ENCODE measurements at regions not wholly inside any gene's neighbourhood (a gene's known extent, or its start where the extent isn't known, plus 50 kb on each side); places are given as distances from the start of the nearest gene placed in this dataset.

DNA sequence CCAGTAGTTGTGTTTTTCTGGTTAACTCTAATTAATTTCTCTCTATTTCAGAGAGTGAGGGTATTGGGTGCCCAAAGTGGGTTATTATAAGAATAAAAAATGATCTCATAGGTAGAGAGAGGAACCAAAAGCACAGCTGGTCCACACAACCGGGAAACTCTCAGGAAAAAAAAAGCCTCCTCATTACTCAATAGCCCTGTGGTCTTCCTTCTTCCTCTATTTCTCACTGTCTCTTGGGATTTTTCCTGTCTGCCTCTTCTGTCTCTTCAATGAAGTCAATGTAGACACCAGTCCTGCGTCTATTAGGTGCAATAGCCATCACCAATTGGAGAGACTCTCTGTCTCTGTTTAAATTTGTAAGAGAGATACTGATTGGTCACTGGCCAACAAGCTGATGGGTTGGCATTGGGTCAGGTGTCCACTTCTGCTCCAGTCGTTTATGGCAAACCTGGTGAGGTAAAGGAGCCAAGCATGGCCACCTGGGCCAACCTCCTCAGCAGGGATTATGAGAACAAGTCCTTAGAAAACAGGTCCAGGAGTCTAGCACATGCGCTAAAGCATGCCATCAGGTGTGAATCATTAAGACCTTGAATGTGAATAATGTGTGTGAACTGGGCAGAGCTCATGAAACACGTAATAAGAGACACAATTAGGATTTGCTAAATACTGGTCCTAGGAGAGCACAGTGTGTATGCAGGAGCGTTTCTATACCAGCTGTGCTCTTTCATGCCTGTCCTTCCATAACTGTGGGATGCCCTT, 443.0 kb upstream of the RUNX1 start:
- DNase-seq (ENCODE audit: low read depth): no peak

DNA sequence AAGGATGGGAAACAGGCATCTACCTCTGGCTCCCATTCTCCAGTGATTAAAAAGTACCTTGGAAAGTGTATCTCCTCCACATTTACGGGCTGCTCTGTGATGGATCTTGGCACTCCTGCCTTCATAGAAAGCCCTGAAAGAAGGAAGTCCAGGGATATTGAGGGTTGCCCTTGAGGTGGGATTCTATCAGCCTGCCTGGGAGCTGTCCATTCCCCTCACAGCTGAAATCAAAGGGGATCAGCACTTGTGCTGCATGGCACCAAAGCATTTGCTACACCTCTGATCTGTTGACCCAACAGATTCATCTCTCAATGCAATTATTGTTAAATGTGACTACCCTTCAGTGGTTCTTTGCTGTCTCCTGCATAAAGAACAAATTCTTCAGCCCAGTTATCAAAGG, 442.0 kb upstream of the RUNX1 start:
- no peak for DNase-seq (ENCODE audit: low read depth)

- no peak for DNase-seq (ENCODE audit: low read depth)
Observed at GRCh38 chr21:35489389-35489980, 440.4 kb upstream of the RUNX1 start.

DNA sequence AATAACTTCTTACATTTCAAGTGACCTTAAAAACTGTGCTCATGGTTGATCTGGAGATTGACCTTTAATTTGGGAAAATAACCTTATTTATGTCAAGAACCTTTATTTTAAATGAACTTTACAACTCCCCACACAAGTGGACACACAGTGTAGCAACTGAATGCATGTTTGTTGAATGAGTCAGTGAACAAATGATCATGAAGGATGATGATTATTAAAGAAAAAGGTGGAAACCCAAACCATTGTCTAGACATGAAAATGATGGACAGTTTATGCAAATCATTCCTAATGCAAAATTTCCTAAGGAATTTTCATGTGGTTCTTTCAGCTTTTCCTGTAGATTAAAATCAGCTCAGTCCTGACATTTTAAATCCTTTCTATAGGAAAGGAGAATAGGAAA, 439.8 kb upstream of the RUNX1 start:
- no peak for DNase-seq (ENCODE audit: low read depth)

- DNase-seq (ENCODE audit: low read depth): no peak
Observed at GRCh38 chr21:35485364-35485763, 436.3 kb upstream of the RUNX1 start.

DNA sequence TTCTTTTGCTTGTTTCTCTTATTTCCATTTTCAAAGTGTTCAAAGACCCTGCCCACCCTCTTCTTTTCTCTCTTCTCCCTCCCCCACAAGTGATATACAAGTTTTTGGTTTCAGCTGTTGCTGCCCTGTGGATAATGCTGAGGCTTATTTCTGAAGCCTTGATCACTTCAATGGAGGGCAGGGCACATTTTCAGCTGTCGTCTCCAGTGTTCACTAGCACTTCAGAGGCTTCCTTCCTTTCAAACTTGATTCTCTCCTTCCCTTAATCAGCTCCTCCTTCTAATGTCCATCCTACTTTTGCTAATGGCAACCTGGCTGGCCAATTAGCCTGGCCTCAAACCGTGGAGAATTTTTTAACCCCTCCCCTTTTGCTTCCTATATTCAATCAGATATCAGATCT, 435.7 kb upstream of the RUNX1 start:
- DNase-seq (ENCODE audit: low read depth): no peak

GRCh38 chr21:35484032-35484431, 434.9 kb upstream of the RUNX1 start:
- DNase-seq (ENCODE audit: low read depth): no peak

DNA sequence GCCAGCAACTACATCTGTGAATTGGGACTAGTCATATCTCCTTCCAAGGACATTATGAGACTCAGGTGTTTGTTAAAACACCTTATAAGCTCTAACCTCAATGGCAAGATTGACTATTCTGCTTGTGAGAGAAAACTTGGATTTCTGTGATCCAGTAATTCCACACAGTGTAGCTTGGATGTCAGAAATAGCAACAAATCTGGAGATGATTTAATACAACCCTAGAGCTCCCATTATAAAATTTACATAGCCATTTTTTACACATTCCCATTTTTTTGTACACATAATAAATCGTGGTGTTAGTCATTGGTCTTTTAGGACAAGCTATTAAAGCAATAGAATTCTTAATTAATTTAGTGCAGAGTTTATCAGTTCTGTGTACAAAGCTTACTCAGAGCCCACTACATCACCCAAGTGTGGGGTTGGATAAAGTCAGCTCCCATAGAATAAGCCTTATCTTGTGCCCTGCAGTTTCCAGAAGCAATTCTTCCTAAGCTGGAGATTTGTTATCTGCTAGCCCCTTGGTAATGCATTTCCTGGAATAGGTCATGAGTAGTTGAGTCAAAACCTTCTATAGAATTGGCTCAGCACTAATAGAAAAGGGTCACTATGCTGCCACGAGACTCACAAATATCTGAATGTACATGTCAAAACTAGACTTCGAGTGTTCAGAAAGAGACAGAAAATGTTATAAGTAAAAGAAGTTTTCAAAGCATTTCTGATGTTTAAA, 434.0 kb upstream of the RUNX1 start:
- no peak for DNase-seq (ENCODE audit: low read depth)

DNA sequence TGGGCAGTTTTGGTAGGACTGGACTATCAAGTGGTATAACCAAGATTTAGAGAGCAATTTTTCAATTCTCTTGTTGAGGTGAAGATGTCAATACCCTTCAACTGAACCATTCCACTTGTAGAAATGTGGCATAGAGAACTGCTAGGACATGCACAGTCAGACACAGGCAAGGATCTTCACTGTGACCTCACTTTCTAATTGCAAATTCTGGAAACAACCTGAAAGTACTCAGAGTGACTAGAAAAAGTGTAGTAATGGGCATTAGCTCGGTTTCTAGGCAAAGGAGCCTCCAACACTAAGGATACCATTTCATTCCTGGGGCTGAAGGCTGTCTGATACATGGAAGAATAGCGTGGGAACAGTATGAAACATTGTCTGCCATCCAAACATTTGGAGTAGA, 433.0 kb upstream of the RUNX1 start:
- DNase-seq (ENCODE audit: low read depth): no peak

DNA sequence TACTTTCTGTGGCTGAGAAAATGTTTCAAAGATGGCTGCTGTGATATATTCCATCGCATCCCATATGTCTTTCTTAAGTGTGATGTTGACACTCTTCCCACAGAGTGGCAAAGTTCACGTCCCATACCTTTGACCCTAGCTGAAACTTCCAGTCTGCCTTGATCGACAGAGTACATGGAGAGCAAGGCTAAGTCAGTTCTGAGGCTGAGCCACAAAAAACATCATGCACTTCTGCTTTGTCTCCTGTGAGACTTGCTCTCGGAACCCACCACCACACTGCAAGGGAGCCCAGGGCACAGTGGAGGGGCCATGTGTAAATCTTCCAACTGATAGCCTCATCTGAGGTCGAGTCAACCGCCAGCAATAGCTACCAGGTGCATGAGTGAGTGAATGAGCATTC, 431.9 kb upstream of the RUNX1 start:
- no peak for DNase-seq (ENCODE audit: low read depth)

GRCh38 chr21:35479529-35479928, 430.4 kb upstream of the RUNX1 start:
- DNase-seq (ENCODE audit: low read depth): no peak

DNA sequence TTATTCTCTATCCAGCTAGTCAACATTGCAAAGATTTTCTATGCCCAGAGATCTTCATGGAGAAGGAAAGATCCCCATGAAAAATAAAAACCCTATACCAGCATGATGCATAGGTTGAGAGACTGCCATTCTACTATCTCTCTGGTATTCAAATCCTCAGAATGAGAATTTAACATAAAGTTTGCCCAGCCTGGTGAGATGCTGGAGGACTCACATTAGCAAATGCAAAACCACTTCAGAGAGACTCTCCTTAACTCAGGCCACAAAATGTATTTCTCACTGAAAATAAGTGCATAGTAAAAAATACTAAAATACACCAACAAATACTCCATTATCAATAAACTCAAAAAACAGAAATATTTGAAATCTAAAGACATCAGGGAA, 430.0 kb upstream of the RUNX1 start:
- DNase-seq (ENCODE audit: low read depth): no peak

DNA sequence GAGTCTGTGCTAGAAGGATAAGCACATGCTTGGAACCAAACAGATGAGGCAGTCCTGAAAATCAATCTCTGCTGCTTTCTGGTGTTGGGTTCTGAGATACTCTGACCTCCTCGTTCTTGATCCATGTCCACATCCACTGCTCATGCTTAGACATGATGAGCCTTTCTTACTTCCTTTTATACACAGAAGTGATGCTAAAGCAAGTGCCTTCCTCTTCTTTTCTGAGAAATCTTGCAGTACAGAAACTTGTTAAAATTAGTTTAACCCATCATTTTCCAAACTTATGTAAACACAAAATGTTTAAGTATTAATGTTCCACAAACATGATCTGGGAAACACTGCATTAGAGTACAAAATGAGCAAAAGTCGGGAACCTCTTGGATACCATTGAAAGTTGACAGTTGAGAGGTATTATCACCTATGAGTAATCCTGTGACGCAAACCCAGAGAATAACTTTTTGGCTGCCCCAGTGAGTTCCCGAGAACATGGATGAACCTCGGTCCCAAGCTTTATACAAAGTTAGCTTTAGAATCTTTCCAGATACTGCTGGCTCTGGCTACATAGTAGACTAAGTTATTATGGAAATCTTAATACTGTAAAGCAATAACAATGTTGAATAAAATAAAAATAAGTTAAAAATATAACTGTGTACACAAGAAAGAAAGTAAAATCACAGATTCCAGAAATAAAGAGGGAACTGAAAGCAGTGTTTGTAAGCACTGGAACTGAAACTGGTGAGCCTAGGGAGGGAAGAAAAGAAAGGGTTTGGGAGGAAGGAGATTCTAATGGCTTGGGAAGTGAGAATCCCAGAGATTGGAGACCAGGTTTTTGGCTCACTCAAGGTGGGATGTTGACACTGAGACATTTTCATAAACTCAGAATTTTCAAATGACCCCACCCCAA, 429.3 kb upstream of the RUNX1 start:
- peak; percentile 6 for DNase-seq (ENCODE audit: low read depth)

- DNase-seq (ENCODE audit: low read depth): no peak
Observed at GRCh38 chr21:35477622-35478021, 428.5 kb upstream of the RUNX1 start.

- peak; percentile 37 for DNase-seq (ENCODE audit: low read depth)
Observed at GRCh38 chr21:35476621-35477395, 427.7 kb upstream of the RUNX1 start.

DNA sequence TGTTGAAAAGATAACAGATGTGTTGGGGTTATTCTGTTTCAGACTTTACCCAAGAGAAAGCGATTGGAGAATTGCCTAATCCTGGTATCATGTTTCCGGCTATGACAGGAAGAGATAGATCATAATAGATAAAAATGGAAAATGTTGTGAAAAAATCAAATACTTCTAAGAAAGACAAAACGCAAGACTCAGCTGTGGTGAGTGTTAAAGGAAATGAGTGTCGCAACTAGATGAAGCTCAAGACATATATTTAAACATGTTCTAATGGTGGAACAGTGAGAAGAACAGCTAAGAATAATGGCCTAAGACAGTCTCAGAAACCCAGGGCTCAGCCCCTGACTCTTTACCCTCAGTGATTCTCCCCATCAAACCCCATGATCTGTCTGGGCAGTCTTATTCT, 426.7 kb upstream of the RUNX1 start:
- DNase-seq (ENCODE audit: low read depth): peak; percentile 55

DNA sequence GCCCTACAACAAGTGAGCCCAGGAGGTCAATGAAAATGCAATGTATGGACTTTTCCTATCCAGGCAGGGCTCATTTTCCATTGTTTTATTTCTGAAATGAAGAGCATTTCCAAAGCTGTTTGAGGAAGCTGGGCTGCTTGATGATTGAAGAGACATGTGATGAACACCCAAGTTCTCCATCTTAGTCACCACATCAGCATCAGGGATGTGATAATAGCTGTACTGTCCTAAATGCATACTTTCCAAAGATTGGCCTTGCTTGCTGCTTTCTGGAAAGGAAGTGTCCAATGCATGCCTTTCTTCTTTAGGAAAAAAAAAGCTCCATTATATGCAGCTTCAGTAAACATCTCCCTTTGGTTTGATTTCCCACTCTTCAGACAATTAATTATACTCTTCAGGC, 425.9 kb upstream of the RUNX1 start:
- DNase-seq (ENCODE audit: low read depth): peak; percentile 23

DNA sequence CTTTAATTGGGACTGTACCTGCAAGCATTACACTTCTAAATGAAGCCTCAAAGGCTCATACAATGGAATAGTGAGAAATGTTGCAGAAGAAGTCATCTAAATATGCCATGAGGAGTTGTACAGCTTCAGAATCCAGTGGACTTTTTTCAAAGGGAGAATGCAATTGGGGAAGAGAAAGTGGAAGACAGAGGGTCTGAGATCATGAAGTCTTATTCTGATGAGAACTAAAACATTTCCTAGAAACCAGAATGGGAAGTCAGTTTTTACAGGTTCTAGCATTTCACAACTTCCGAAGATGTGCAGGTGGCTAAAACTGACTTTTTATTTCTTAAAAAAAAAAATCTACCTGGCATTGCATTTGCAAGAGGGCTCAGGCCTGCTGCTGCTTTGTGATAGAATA, 424.4 kb upstream of the RUNX1 start:
- DNase-seq (ENCODE audit: low read depth): no peak

GRCh38 chr21:35470522-35470921, 421.4 kb upstream of the RUNX1 start:
- DNase-seq (ENCODE audit: low read depth): no peak

DNA sequence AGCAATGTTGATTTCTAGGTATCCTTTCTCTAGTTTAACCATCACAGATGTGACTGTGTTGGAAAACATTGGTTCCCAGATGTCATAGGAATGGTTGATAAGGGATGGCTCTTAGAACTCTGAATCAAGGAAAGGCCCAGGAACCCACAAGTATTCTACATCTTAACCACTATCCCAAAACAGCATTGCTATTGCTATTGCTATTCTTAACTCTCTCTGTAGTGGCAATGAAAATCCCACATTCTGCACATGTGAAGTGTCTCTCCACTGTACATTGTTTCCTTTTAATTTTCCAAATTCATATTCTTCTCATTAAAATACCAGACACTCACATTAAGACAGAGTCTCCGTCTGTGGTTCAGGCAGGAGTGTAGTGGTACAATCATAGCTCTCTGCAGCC, 420.4 kb upstream of the RUNX1 start:
- peak; percentile 17 for DNase-seq (ENCODE audit: low read depth)

DNA sequence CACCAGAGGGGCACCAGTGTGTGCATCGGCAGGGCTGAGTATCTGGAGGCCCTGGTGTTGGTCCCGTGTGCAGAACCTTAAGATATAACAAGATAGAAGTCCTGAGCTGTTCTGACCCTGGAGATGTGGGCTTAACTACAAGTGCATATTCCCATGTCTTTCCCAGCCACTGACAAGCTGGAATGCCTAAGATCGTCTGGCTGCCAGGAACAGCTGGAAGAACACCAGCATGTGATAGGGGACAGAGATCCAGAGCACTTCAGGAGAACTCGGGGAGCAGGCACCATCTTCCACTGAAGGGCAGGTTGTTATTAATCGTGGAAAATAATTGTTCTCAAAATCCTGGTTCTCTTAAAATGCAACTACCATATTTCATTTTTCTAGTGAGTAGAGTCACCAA, 419.9 kb upstream of the RUNX1 start:
- no peak for DNase-seq (ENCODE audit: low read depth)

DNA sequence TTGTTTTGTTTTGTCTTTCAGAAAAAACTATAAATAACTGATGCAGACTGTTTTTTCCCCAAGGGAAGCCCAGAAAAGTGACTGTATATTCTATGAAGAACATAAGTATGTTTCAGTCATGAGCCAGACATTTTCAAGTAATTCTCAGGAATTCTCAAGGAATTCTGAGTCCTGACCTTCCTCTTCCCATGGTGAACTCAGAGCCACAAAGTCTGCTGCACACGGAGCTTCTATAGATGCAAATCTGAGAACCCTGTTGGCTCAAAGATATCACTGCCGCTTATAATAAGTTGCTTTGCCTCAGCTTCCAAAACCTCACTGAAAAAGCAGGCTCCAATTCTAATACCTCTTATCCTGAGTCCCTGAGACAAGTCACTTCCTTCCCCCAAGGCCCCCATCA, 418.5 kb upstream of the RUNX1 start:
- DNase-seq (ENCODE audit: low read depth): peak; percentile 8
